SKM-1 treated with dmso at 0.1 percent for 144 hours (cell line): ENCODE measurements at regions not wholly inside any gene's neighbourhood (a gene's known extent, or its start where the extent isn't known, plus 50 kb on each side); places are given as distances from the start of the nearest gene placed in this dataset.

Source experiments
- DNase-seq: peaks from one replicate; lab custom pipeline; 2025; ENCODE audit not compliant: unreplicated experiment; lab: John Stamatoyannopoulos, UW

GRCh38 chr20:22243067-22243466, 341.3 kb downstream of the FOXA2 start:
- no peak for DNase-seq

- no peak for DNase-seq
These were observed 342.8 kb downstream of the FOXA2 start for GRCh38 chr20:22241609-22242008.

- no peak for DNase-seq
These were observed 351.4 kb downstream of the FOXA2 start for GRCh38 chr20:22232923-22233322.

- no peak for DNase-seq
These were observed 351.9 kb downstream of the FOXA2 start for GRCh38 chr20:22232473-22232872.

GRCh38 chr20:22226849-22227700, 357.3 kb downstream of the FOXA2 start:
- no peak for DNase-seq

GRCh38 chr20:22223236-22223635, 361.1 kb downstream of the FOXA2 start:
- DNase-seq: no peak

- DNase-seq: no peak
These were observed 366.5 kb downstream of the FOXA2 start for GRCh38 chr20:22217712-22218352.

GRCh38 chr20:22216984-22217383, 367.4 kb downstream of the FOXA2 start:
- DNase-seq: no peak

- no peak for DNase-seq
These were observed 370.1 kb downstream of the FOXA2 start for GRCh38 chr20:22214296-22214695.

- DNase-seq: no peak
These were observed 371.1 kb downstream of the FOXA2 start for GRCh38 chr20:22213271-22213670.

- DNase-seq: no peak
These were observed 377.1 kb downstream of the FOXA2 start for GRCh38 chr20:22207280-22207679.

GRCh38 chr20:22204801-22205200, 379.6 kb downstream of the FOXA2 start:
- DNase-seq: no peak

- no peak for DNase-seq
These were observed 402.2 kb downstream of the FOXA2 start for GRCh38 chr20:22182148-22182547.

- no peak for DNase-seq
These were observed 404.1 kb downstream of the FOXA2 start for GRCh38 chr20:22180244-22180643.

- no peak for DNase-seq
These were observed 424.2 kb downstream of the FOXA2 start for GRCh38 chr20:22160101-22160652.

GRCh38 chr20:22159276-22159675, 425.1 kb downstream of the FOXA2 start:
- no peak for DNase-seq

- no peak for DNase-seq
These were observed 422.1 kb downstream of the PAX1 start for GRCh38 chr20:22127587-22127986.

GRCh38 chr20:22106308-22106938, 401.0 kb downstream of the PAX1 start:
- DNase-seq: no peak

GRCh38 chr20:22101606-22102005, 396.1 kb downstream of the PAX1 start:
- DNase-seq: no peak

- DNase-seq: no peak
These were observed 395.2 kb downstream of the PAX1 start for GRCh38 chr20:22100686-22101085.

- no peak for DNase-seq
These were observed 393.9 kb downstream of the PAX1 start for GRCh38 chr20:22099348-22099747.

- DNase-seq: no peak
These were observed 393.0 kb downstream of the PAX1 start for GRCh38 chr20:22098511-22098910.
